ENCODE measurements at regions not wholly inside any gene's neighbourhood (a gene's known extent, or its start where the extent isn't known, plus 50 kb on each side); places are given as distances from the start of the nearest gene placed in this dataset.

- TF ChIP-seq, protein P1, sequence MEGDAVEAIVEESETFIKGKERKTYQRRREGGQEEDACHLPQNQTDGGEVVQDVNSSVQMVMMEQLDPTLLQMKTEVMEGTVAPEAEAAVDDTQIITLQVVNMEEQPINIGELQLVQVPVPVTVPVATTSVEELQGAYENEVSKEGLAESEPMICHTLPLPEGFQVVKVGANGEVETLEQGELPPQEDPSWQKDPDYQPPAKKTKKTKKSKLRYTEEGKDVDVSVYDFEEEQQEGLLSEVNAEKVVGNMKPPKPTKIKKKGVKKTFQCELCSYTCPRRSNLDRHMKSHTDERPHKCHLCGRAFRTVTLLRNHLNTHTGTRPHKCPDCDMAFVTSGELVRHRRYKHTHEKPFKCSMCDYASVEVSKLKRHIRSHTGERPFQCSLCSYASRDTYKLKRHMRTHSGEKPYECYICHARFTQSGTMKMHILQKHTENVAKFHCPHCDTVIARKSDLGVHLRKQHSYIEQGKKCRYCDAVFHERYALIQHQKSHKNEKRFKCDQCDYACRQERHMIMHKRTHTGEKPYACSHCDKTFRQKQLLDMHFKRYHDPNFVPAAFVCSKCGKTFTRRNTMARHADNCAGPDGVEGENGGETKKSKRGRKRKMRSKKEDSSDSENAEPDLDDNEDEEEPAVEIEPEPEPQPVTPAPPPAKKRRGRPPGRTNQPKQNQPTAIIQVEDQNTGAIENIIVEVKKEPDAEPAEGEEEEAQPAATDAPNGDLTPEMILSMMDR (IDR thresholded peaks at IDR 0.05) = no peak
- no peak for TF ChIP-seq EZH2 (IDR thresholded peaks at IDR 0.05; ENCODE audit: borderline replicate concordance, insufficient read depth, low read depth, low read length, poor library complexity, severe bottlenecking)
These were observed 60.1 kb upstream of the PTGS2 start for GRCh38 chr1:186740324-186740723.

Measured in B cell (primary cell).